ENCODE measurements at regions not wholly inside any gene's neighbourhood (a gene's known extent, or its start where the extent isn't known, plus 50 kb on each side); places are given as distances from the start of the nearest gene placed in this dataset.
A peak's percentile ranks its signal among the peaks of the same experiment; 100 is the strongest.

GRCh38 chr2:176650104-176650837 lies 381.0 kb downstream of the MTX2 start:
- intact Hi-C loops (cut with micrococcal nuclease) = loop anchor here (5.0 to 10.0 kb wide), 3 partner anchors 165 to 508 kb away; no protein-coding TSS in a partner anchor
- H3K27ac Mint-ChIP-seq = no peak overlapping the region
- no peak for DNase-seq
- peaks cover 10% of the 10 kb centered on the region for H3K4me1 Mint-ChIP-seq
- H3K27me3 Mint-ChIP-seq = peaks cover 44% of the 10 kb centered on the region
- no peak overlapping the region for H3K4me3 Mint-ChIP-seq
- H3K36me3 Mint-ChIP-seq (ENCODE audit: low read depth) = no peaks in the 10 kb centered on the region
- no peaks in the 10 kb centered on the region for H3K9me3 Mint-ChIP-seq

DNA sequence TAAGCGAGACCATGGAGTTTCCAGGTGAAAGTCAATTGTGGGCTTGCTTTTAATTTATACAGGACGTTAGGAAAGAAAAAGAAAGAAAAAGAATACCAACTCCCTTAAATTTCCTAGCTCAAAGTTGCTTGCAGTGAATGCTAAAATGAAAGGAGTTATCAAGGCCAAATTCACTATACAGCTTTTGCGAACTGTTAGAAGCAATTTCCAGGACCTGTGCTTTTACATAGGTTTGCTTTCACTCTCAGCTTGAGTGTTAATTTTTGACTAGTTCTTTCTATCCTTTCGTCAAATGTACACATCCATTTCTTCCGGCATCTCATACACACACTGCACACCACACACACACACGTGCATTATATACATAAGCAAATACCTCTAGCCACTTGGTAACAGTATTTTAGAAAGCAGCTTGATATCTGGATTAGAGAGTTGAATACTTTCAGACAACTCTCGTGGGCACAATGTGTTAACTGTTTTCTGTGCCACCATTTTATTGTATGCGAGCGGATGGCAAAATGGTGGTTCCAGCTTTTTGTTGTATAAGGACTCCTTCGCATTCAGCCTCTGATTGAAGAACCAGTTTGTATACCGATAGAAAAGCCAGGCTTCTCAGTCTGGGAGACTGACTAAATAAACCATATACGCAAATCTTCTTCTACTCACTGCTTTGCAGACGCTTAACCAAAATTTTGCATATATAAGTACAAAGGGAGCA lies 381.8 kb downstream of the MTX2 start:
- H3K4me1 Mint-ChIP-seq = peaks cover 10% of the 10 kb centered on the region
- no peak for DNase-seq
- no peak overlapping the region for H3K4me3 Mint-ChIP-seq
- peaks cover 45% of the 10 kb centered on the region for H3K27me3 Mint-ChIP-seq
- H3K36me3 Mint-ChIP-seq (ENCODE audit: low read depth) = no peaks in the 10 kb centered on the region
- H3K27ac Mint-ChIP-seq = no peak overlapping the region
- no peaks in the 10 kb centered on the region for H3K9me3 Mint-ChIP-seq
- intact Hi-C loops (cut with micrococcal nuclease) = loop anchor here (5.0 to 10.0 kb wide), 3 partner anchors 164 to 509 kb away; no protein-coding TSS in a partner anchor

GRCh38 chr2:176652300-176653182 lies 383.3 kb downstream of the MTX2 start:
- Mint-ChIP-seq H3K36me3 (ENCODE audit: low read depth) (no peaks in the 10 kb centered on the region), H3K9me3 (no peaks in the 10 kb centered on the region), H3K27me3 (peaks cover 44% of the 10 kb centered on the region), H3K4me3 (no peak overlapping the region), H3K4me1 (peaks cover 10% of the 10 kb centered on the region), H3K27ac (no peak overlapping the region)
- intact Hi-C loops (cut with micrococcal nuclease) = loop anchor here (1.0 to 10.0 kb wide), 4 partner anchors 162 to 525 kb away; no protein-coding TSS in a partner anchor
- DNase-seq = peak; percentile 73

- no peak overlapping the region for H3K4me3 Mint-ChIP-seq
- peaks cover 10% of the 10 kb centered on the region for H3K4me1 Mint-ChIP-seq
- H3K36me3 Mint-ChIP-seq (ENCODE audit: low read depth) = no peaks in the 10 kb centered on the region
- H3K27me3 Mint-ChIP-seq = peaks cover 46% of the 10 kb centered on the region
- no peak overlapping the region for H3K27ac Mint-ChIP-seq
- no peaks in the 10 kb centered on the region for H3K9me3 Mint-ChIP-seq
- DNase-seq = peak; percentile 69
- intact Hi-C loops (cut with micrococcal nuclease) = loop anchor here (5.0 to 10.0 kb wide), 3 partner anchors 161 to 511 kb away; no protein-coding TSS in a partner anchor
Measured at GRCh38 chr2:176653479-176654443, 384.5 kb downstream of the MTX2 start.

DNA sequence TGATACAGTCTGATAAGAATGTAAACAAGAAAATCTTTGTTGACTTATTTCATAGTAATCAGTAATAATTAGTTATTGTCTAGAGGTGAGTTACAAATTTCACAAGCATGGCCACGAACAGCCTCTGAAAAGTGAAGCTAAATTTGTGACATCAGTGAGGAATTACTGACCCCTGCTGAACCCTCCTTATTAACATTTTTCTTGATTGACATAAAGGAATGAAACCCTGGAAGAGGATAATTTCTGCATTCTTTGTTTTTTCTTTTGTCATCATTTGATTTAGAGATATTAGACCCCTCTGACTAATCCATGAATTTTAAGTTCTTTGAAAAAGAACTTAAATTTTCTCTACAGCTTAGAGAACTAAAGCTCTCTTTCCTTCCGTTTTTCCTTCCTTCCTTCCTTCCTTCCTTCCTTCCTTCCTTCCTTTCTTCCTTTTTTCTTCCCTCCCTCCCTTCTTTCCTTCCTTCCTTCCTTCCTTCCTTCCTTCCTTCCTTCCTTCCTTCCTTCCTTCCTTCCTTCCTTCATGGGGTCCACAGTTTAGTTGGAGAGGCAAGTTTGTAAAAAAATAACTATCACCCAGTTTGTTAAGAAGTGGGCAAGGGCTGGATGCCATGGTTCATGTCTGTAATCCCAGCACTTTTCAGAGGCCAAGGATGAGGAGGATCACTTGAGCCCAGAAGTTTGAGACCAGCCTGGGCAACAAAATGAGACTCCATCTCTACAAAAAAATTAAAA lies 387.0 kb downstream of the MTX2 start:
- H3K27me3 Mint-ChIP-seq = peaks cover 45% of the 10 kb centered on the region
- no peak for DNase-seq
- intact Hi-C loops (cut with micrococcal nuclease) = loop anchor here (10.0 kb wide), 1 partner anchor 159 kb away; no protein-coding TSS in a partner anchor
- H3K4me1 Mint-ChIP-seq = peaks cover 10% of the 10 kb centered on the region
- no peak overlapping the region for H3K27ac Mint-ChIP-seq
- H3K9me3 Mint-ChIP-seq = no peaks in the 10 kb centered on the region
- no peak overlapping the region for H3K4me3 Mint-ChIP-seq
- H3K36me3 Mint-ChIP-seq (ENCODE audit: low read depth) = no peaks in the 10 kb centered on the region

GRCh38 chr2:176656776-176657140 lies 387.5 kb downstream of the MTX2 start:
- H3K4me1 Mint-ChIP-seq = peaks cover 10% of the 10 kb centered on the region
- H3K36me3 Mint-ChIP-seq (ENCODE audit: low read depth) = no peaks in the 10 kb centered on the region
- H3K27ac Mint-ChIP-seq = no peak overlapping the region
- H3K9me3 Mint-ChIP-seq = no peaks in the 10 kb centered on the region
- DNase-seq = no peak
- no peak overlapping the region for H3K4me3 Mint-ChIP-seq
- peaks cover 46% of the 10 kb centered on the region for H3K27me3 Mint-ChIP-seq
- intact Hi-C loops (cut with micrococcal nuclease) = loop anchor here (10.0 kb wide), 1 partner anchor 158 kb away; no protein-coding TSS in a partner anchor

DNA sequence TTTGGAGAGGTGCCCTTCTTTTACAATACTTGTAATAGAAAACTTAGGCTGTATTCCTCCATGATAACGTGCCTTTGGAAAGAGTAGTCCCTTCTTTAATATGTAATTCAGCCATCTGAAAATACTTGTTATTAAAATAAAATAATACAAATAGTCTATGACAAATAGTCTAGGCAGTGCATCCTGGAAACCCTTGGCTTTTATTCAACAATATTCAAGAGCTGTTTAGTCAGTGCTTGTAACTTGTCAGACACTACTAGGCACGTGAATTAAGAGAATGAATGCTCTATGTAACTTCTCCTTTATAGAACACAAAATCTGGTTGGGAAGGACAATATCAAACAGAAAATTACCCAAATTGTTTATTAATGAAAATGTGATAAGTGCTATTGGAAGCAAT lies 388.2 kb downstream of the MTX2 start:
- no peak overlapping the region for H3K4me3 Mint-ChIP-seq
- peaks cover 46% of the 10 kb centered on the region for H3K27me3 Mint-ChIP-seq
- intact Hi-C loops (cut with micrococcal nuclease) = loop anchor here (10.0 kb wide), 1 partner anchor 157 kb away; no protein-coding TSS in a partner anchor
- H3K36me3 Mint-ChIP-seq (ENCODE audit: low read depth) = no peaks in the 10 kb centered on the region
- peaks cover 8% of the 10 kb centered on the region for H3K4me1 Mint-ChIP-seq
- H3K9me3 Mint-ChIP-seq = no peaks in the 10 kb centered on the region
- no peak for DNase-seq
- H3K27ac Mint-ChIP-seq = no peak overlapping the region

DNA sequence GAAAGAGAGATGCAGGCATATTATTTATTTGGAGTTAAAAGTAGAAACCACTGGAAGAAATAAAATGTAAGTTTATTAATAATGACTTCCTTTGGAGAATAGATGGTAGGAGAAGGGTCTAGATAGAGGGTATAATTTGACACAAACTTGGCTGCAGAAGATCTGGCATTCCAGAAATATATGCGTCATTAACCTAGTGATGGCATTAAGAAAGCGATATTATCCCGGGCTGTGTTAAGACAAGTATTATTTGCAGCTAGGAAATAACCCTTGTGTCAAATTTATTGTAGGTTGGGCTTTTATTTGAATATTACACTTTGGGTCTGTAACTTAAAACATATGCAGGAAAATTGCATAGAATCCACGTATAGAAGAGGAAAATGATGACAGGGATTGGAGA lies 389.5 kb downstream of the MTX2 start:
- Mint-ChIP-seq H3K27ac (no peak overlapping the region), H3K4me1 (peaks cover 4% of the 10 kb centered on the region), H3K36me3 (ENCODE audit: low read depth) (no peaks in the 10 kb centered on the region), H3K9me3 (no peaks in the 10 kb centered on the region), H3K27me3 (peaks cover 44% of the 10 kb centered on the region), H3K4me3 (no peak overlapping the region)
- DNase-seq = no peak
- intact Hi-C loops (cut with micrococcal nuclease) = loop anchor here (10.0 kb wide), 1 partner anchor 156 kb away; no protein-coding TSS in a partner anchor

DNA sequence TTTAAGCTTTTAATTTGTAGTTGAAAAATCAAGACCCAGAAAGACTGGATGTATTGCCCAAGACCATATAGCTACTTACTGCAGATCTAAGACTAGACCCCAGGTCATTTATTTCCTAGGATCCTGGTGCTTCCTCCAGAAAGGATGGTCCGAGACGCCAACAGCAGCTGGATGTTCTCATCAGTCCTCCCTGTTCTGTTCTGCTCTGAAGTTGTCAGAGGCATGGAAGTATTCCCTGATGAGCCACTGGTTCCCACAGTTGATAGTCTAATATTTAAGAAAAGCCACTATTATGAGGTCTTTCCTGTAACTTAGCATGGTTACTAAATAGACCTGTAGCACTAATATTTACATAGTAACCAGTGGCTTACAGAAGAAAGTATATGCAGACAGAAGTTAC lies 393.5 kb downstream of the MTX2 start:
- Mint-ChIP-seq H3K36me3 (ENCODE audit: low read depth) (no peaks in the 10 kb centered on the region), H3K27me3 (peaks cover 30% of the 10 kb centered on the region), H3K27ac (no peak overlapping the region), H3K4me3 (no peak overlapping the region), H3K4me1 (no peaks in the 10 kb centered on the region), H3K9me3 (no peaks in the 10 kb centered on the region)
- intact Hi-C loops (cut with micrococcal nuclease) = no loop called here
- no peak for DNase-seq

DNA sequence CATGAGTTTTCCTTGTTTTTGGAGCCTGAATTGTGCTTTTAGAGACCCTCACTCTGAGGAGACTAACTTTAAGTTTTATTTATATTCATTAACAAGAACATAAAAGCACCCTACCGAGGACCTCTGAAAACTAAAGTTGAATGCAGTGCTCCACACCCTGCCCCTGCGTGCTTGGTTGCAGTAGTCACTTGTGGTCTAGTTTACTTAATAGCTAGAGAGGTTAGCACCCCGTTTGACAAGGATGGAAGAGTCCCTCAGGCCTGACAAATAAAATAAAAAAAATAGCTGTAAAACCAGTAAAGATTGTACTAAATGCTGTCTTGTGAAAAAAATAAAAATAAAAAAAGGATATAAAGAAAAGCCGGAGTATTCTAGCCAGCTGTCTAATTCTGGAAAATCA lies 395.2 kb downstream of the MTX2 start:
- H3K27ac Mint-ChIP-seq = no peak overlapping the region
- DNase-seq = no peak
- H3K9me3 Mint-ChIP-seq = no peaks in the 10 kb centered on the region
- no peaks in the 10 kb centered on the region for H3K4me1 Mint-ChIP-seq
- no peak overlapping the region for H3K4me3 Mint-ChIP-seq
- H3K27me3 Mint-ChIP-seq = peaks cover 33% of the 10 kb centered on the region
- intact Hi-C loops (cut with micrococcal nuclease) = no loop called here
- no peaks in the 10 kb centered on the region for H3K36me3 Mint-ChIP-seq (ENCODE audit: low read depth)

DNA sequence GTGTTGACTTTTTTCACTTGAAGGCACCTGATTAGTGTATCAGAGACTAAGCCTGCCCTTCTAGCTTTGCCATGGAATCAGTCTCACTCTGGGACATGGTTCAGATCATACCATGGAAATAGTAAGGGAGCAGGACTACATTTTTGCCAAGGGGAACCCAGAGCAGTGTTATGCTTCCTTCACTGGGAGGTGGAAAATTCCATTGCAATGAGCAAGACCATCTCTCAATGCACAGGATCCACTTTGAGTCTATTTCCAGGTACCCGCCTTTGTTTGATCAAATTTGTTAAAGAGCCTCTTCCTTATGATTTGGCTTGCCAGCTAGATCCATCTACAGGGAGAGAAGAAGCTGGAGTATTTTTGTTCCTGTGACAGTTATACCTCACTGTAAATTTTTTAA lies 395.8 kb downstream of the MTX2 start:
- intact Hi-C loops (cut with micrococcal nuclease) = no loop called here
- no peak for DNase-seq
- no peaks in the 10 kb centered on the region for H3K9me3 Mint-ChIP-seq
- H3K4me1 Mint-ChIP-seq = no peaks in the 10 kb centered on the region
- H3K27ac Mint-ChIP-seq = no peak overlapping the region
- H3K36me3 Mint-ChIP-seq (ENCODE audit: low read depth) = no peaks in the 10 kb centered on the region
- H3K4me3 Mint-ChIP-seq = no peak overlapping the region
- H3K27me3 Mint-ChIP-seq = peaks cover 32% of the 10 kb centered on the region

- Mint-ChIP-seq H3K36me3 (ENCODE audit: low read depth) (no peaks in the 10 kb centered on the region), H3K4me3 (no peak overlapping the region), H3K27me3 (peaks cover 38% of the 10 kb centered on the region), H3K27ac (no peak overlapping the region), H3K4me1 (no peaks in the 10 kb centered on the region), H3K9me3 (no peaks in the 10 kb centered on the region)
- intact Hi-C loops (cut with micrococcal nuclease) = no loop called here
- DNase-seq = no peak
Measured at GRCh38 chr2:176668912-176669311, 399.7 kb downstream of the MTX2 start.

Measured in activated CD4-positive, alpha-beta T cell treated with anti-CD3 and anti-CD28 coated beads, Interleukin-2, amount 10 ng/mL, durations not matched to agents 24 days and 14 days (primary cell).